Vagina (tissue), 2 donors: ENCODE measurements at regions not wholly inside any gene's neighbourhood (a gene's known extent, or its start where the extent isn't known, plus 50 kb on each side); places are given as distances from the start of the nearest gene placed in this dataset.

ENCODE experiments used
- CTCF ChIP-seq, 3 experiments: fragments of 450-650 bp in 2 of 3; fragments of 200-600 bp in 1 of 3; sonication (generic) in 1 of 3; IDR thresholded peaks; one replicate each; pipeline ENCODE4 v1.5.1; 2017 to 2019; ENCODE audit warnings: antibody characterized with exemption in 3 of 3, mild to moderate bottlenecking in 2 of 3, moderate library complexity in 2 of 3
- POLR2A ChIP-seq, 2 donors: fragments of 450-650 bp; IDR thresholded peaks; one replicate each; pipeline ENCODE4 v1.6.1; 2017; ENCODE audit warnings: antibody characterized with exemption in 2 of 2, mild to moderate bottlenecking in 2 of 2, moderate library complexity in 2 of 2

GRCh38 chr21:17422931-17423330 lies 89.9 kb upstream of the CXADR start:
- TF ChIP-seq CTCF (IDR thresholded peaks at IDR 0.05) (no peak), POLR2A (IDR thresholded peaks at IDR 0.05) (no peak)
